Upper lobe of left lung (tissue), 4 donors: ENCODE measurements at regions not wholly inside any gene's neighbourhood (a gene's known extent, or its start where the extent isn't known, plus 50 kb on each side); places are given as distances from the start of the nearest gene placed in this dataset.

ENCODE experiments used
- POLR2A ChIP-seq, 4 donors: fragments of 450-650 bp; IDR thresholded peaks; one replicate each; pipeline ENCODE4 v1.5.1; 2016 to 2017; ENCODE audit warnings: antibody characterized with exemption in 4 of 4, mild to moderate bottlenecking in 2 of 4
- POLR2AphosphoS5 ChIP-seq, 2 donors: sonication (generic); formaldehyde crosslinking; IDR thresholded peaks; one replicate each; pipeline ENCODE4 v1.5.1; 2017; ENCODE audit warnings: antibody characterized with exemption in 2 of 2
- TF ChIP-seq, protein P1 (sequence below), 6 experiments: fragments of 450-650 bp in 4 of 6; fragments of 200-600 bp in 2 of 6; sonication (generic) in 2 of 6; IDR thresholded peaks; one replicate each; pipeline ENCODE4 v1.5.1; 2016 to 2019; ENCODE audit warnings: antibody characterized with exemption in 6 of 6

DNA sequence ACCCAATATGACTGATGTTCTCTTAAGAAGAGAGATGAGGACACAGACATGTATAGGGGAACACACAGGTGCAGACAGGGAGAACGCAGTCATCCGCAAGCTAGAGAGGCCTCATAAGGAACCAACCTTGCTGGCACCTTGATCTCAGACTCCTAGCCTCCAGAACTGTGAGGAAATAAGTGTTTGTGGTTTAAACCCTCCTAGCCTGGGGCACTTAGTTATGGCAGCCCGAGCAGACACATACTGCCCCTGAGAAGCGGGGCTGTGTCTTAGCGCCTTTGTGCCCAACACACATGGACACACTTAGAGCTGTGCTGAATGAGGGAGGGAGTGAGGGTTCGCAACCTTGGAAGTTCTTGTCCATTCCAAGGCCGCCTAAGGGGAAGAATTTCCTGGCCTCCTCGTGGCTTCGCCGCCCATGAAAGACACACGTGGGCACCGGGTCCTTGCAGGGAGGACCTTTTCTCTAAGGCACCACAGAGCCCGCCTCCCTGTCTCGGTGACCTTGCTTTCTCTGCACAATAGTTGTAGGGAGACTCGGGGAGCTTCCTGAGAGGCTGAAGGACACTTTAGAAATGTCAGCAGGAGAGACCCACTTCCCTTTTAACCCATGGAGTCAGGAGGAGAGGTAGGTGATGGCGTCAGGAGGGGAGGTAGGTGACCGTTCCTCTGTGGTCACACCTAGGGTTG, 224.5 kb upstream of the HDAC4 start:
- TF ChIP-seq POLR2AphosphoS5 (IDR thresholded peaks at IDR 0.05), result no peak
- TF ChIP-seq, protein P1, sequence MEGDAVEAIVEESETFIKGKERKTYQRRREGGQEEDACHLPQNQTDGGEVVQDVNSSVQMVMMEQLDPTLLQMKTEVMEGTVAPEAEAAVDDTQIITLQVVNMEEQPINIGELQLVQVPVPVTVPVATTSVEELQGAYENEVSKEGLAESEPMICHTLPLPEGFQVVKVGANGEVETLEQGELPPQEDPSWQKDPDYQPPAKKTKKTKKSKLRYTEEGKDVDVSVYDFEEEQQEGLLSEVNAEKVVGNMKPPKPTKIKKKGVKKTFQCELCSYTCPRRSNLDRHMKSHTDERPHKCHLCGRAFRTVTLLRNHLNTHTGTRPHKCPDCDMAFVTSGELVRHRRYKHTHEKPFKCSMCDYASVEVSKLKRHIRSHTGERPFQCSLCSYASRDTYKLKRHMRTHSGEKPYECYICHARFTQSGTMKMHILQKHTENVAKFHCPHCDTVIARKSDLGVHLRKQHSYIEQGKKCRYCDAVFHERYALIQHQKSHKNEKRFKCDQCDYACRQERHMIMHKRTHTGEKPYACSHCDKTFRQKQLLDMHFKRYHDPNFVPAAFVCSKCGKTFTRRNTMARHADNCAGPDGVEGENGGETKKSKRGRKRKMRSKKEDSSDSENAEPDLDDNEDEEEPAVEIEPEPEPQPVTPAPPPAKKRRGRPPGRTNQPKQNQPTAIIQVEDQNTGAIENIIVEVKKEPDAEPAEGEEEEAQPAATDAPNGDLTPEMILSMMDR (IDR thresholded peaks at IDR 0.05), result no peak
- TF ChIP-seq POLR2A (IDR thresholded peaks at IDR 0.05), result no peak
